Muscle of arm (tissue), 1 donor: ENCODE measurements at regions not wholly inside any gene's neighbourhood (a gene's known extent, or its start where the extent isn't known, plus 50 kb on each side); places are given as distances from the start of the nearest gene placed in this dataset.
"Not testable (repeated sequence)": the region's sequence is repeated elsewhere in the genome, so short reads cannot be mapped to it uniquely, and the experiment has no call there.

ENCODE experiments used
- DNase-seq: peaks from one replicate; pipeline ENCODE4 v3.0.0-alpha.2; 2013

- no peak for DNase-seq
Observed at GRCh38 chr2:117359266-117359914, 455.1 kb upstream of the DDX18 start.

GRCh38 chr2:117360586-117360985 is 453.9 kb upstream of the DDX18 start:
- DNase-seq: no peak

- no peak for DNase-seq
Observed at GRCh38 chr2:117378653-117379052, 435.8 kb upstream of the DDX18 start.

GRCh38 chr2:117379928-117380327 is 434.6 kb upstream of the DDX18 start:
- no peak for DNase-seq

GRCh38 chr2:117383997-117384396 is 430.5 kb upstream of the DDX18 start:
- not testable (repeated sequence) for DNase-seq

GRCh38 chr2:117396161-117396560 is 418.3 kb upstream of the DDX18 start:
- DNase-seq: no peak

- no peak for DNase-seq
Observed at GRCh38 chr2:117401582-117401981, 412.9 kb upstream of the DDX18 start.

GRCh38 chr2:117406443-117406842 is 408.0 kb upstream of the DDX18 start:
- no peak for DNase-seq

- DNase-seq: no peak
Observed at GRCh38 chr2:117407746-117408145, 406.7 kb upstream of the DDX18 start.

- no peak for DNase-seq
Observed at GRCh38 chr2:117409443-117409842, 405.0 kb upstream of the DDX18 start.

- no peak for DNase-seq
Observed at GRCh38 chr2:117411983-117412382, 402.5 kb upstream of the DDX18 start.

- DNase-seq: no peak
Observed at GRCh38 chr2:117432746-117433145, 381.7 kb upstream of the DDX18 start.

GRCh38 chr2:117436697-117437096 is 377.8 kb upstream of the DDX18 start:
- DNase-seq: no peak

- peak; percentile 15 for DNase-seq
Observed at GRCh38 chr2:117470311-117471095, 344.0 kb upstream of the DDX18 start.

- no peak for DNase-seq
Observed at GRCh38 chr2:117481608-117482007, 332.9 kb upstream of the DDX18 start.

- DNase-seq: no peak
Observed at GRCh38 chr2:117485588-117485987, 328.9 kb upstream of the DDX18 start.

- DNase-seq: no peak
Observed at GRCh38 chr2:117486081-117486480, 328.4 kb upstream of the DDX18 start.

GRCh38 chr2:117492209-117492851 is 322.2 kb upstream of the DDX18 start:
- no peak for DNase-seq

GRCh38 chr2:117500721-117501120 is 313.8 kb upstream of the DDX18 start:
- DNase-seq: no peak

- no peak for DNase-seq
Observed at GRCh38 chr2:117502121-117502520, 312.4 kb upstream of the DDX18 start.

GRCh38 chr2:117512307-117512706 is 302.2 kb upstream of the DDX18 start:
- DNase-seq: no peak

- no peak for DNase-seq
Observed at GRCh38 chr2:117514371-117514770, 300.1 kb upstream of the DDX18 start.

- no peak for DNase-seq
Observed at GRCh38 chr2:117519238-117519637, 295.3 kb upstream of the DDX18 start.
